Endothelial cell of umbilical vein (primary cell): ENCODE measurements at regions not wholly inside any gene's neighbourhood (a gene's known extent, or its start where the extent isn't known, plus 50 kb on each side); places are given as distances from the start of the nearest gene placed in this dataset.

Source experiments
- BruUV-seq: library from RNA; stranded (reverse); fragments of 400-500 nt; replicated peaks from 2 replicates; lab custom pipeline; 2021; lab: Mats Ljungman, UMichigan
- CTCF ChIA-PET: fragments of 300-600, 350-600 bp; sonication (Branson Sonifier 250); formaldehyde crosslinking; loops from one replicate; lab custom pipeline; 2021; ENCODE audit warnings: antibody characterized with exemption, inconsistent platforms; lab: Charles Lee
- POLR2A ChIA-PET: fragments of 300-600, 350-600 bp; sonication (Branson Sonifier 250); formaldehyde crosslinking; loops from one replicate; lab custom pipeline; 2021; ENCODE audit warnings: antibody characterized with exemption, inconsistent platforms; lab: Charles Lee
- DNase-seq: peaks from one replicate; pipeline ENCODE4 v3.0.0-alpha.2; 2011; ENCODE audit warnings: low read depth, low spot score
- FAIRE-seq: peaks from 2 replicates; lab custom pipeline; 2011; peaks lifted over from hg19 to GRCh38; lab: Jason Lieb, UNC
- H2AFZ ChIP-seq: 2 replicates; pipeline ENCODE4 v1.6.0; 2012; ENCODE audit warnings: low read depth, low read length, control low read depth, inconsistent platforms
- H3K27ac ChIP-seq: 2 replicates; pipeline ENCODE4 v1.5.1; 2011; ENCODE audit warnings: low read depth, mild to moderate bottlenecking, control low read depth, low read length, moderate library complexity; ENCODE audit not compliant: insufficient read depth
- H3K27me3 ChIP-seq, 2 experiments: 2 replicates each; pipeline versions ENCODE4 v1.6.0 to v1.6.1; 2011; ENCODE audit warnings: low read length in 2 of 2, mixed read lengths in 1 of 2; ENCODE audit not compliant: control insufficient read depth in 2 of 2, insufficient read depth in 2 of 2
- H3K36me3 ChIP-seq, 2 experiments: 2 replicates in 1 of 2; 3 replicates in 1 of 2; pipeline ENCODE4 v1.5.1; 2011; ENCODE audit warnings: low read length in 2 of 2, mild to moderate bottlenecking in 1 of 2, moderate library complexity in 1 of 2; ENCODE audit not compliant: control insufficient read depth in 2 of 2, insufficient read depth in 2 of 2; ENCODE audit errors: extremely low read depth in 1 of 2
- H3K4me1 ChIP-seq: 3 replicates; pipeline ENCODE4 v1.5.1; 2011; ENCODE audit warnings: mild to moderate bottlenecking, low read length; ENCODE audit not compliant: control insufficient read depth, insufficient read depth; ENCODE audit errors: extremely low read depth
- H3K4me2 ChIP-seq: 2 replicates; pipeline ENCODE4 v1.6.1; 2011; ENCODE audit warnings: low read length, control low read depth, mixed read lengths; ENCODE audit not compliant: insufficient read depth
- H3K4me3 ChIP-seq, 3 experiments: fragments of 200-600 bp in 1 of 3; sonication (generic), shearing (Covaris generic) in 1 of 3; replicated peaks in 1 of 3; 2 replicates each; pipeline ENCODE4 v1.5.1; 2011 to 2016; ENCODE audit warnings: control low read depth in 3 of 3, low read length in 3 of 3, mild to moderate bottlenecking in 2 of 3, inconsistent platforms in 1 of 3, low read depth in 1 of 3, moderate library complexity in 1 of 3; ENCODE audit not compliant: insufficient read depth in 1 of 3
- H3K79me2 ChIP-seq: 2 replicates; pipeline ENCODE4 v1.6.0; 2012; ENCODE audit warnings: low read length, inconsistent platforms; ENCODE audit not compliant: control insufficient read depth, insufficient read depth
- H3K9ac ChIP-seq: replicated peaks from 2 replicates; pipeline ENCODE3; 2011; ENCODE audit warnings: low read length, control low read depth; ENCODE audit not compliant: insufficient read depth; ENCODE audit errors: extremely low read depth
- H3K9me1 ChIP-seq: replicated peaks from 3 replicates; pipeline ENCODE4 v1.6.0; 2011; ENCODE audit warnings: mild to moderate bottlenecking, low read length; ENCODE audit not compliant: control insufficient read depth, insufficient read depth; ENCODE audit errors: extremely low read depth
- H3K9me3 ChIP-seq: replicated peaks from 2 replicates; pipeline ENCODE4 v1.5.1; 2012; ENCODE audit warnings: low read length, inconsistent platforms; ENCODE audit not compliant: control insufficient read depth, insufficient read depth
- H4K20me1 ChIP-seq: replicated peaks from 2 replicates; pipeline ENCODE3; 2011; ENCODE audit warnings: mild to moderate bottlenecking, low read length; ENCODE audit not compliant: control insufficient read depth, insufficient read depth; ENCODE audit errors: extremely low read depth
- EZH2 ChIP-seq: IDR thresholded peaks from 2 replicates; pipeline ENCODE4 v1.6.1; 2012; ENCODE audit warnings: borderline replicate concordance, low read depth, mild to moderate bottlenecking, moderate library complexity, low read length, inconsistent platforms; ENCODE audit not compliant: severe bottlenecking
- FOS ChIP-seq: IDR thresholded peaks from 2 replicates; pipeline ENCODE4 v1.6.1; 2011; ENCODE audit warnings: mild to moderate bottlenecking, low read length, moderate library complexity, borderline replicate concordance; ENCODE audit not compliant: insufficient read depth
- GATA2 ChIP-seq: IDR thresholded peaks from 2 replicates; pipeline ENCODE4 v1.7.0; 2011; ENCODE audit warnings: low read depth, mild to moderate bottlenecking, moderate library complexity, mixed read lengths, low read length; ENCODE audit not compliant: insufficient read length, insufficient read depth
- JUN ChIP-seq: IDR thresholded peaks from 2 replicates; pipeline ENCODE4 v1.6.1; 2011; ENCODE audit warnings: borderline replicate concordance, low read depth; ENCODE audit not compliant: insufficient read length, insufficient read depth
- MYC ChIP-seq: IDR thresholded peaks from one replicate; pipeline ENCODE4 v1.6.1; 2011; ENCODE audit warnings: mild to moderate bottlenecking, low read depth, low read length
- POLR2A ChIP-seq: IDR thresholded peaks from 2 replicates; pipeline ENCODE4 v1.6.1; 2012; ENCODE audit warnings: low read depth, mild to moderate bottlenecking, control low read depth, low read length
- POLR2AphosphoS5 ChIP-seq: IDR thresholded peaks from 2 replicates; pipeline ENCODE4 v1.6.1; 2012; ENCODE audit warnings: low read depth, mild to moderate bottlenecking, control low read depth, low read length, moderate library complexity; ENCODE audit not compliant: insufficient read depth
- dilution Hi-C: fragments of 300-500 bp; cut with MboI; formaldehyde crosslinking; loops from one replicate; pipeline ENCODE4 v1.15.0; 2019; ENCODE audit warnings: low sequenced_read_pairs; ENCODE audit not compliant: extremely low pct_ligation_motif_present
- intact Hi-C: fragments of 100-400 bp; cut with micrococcal nuclease; formaldehyde crosslinking; loops from one replicate; pipeline ENCODE4 v1.10.0; 2022
- TF ChIP-seq, protein P1 (sequence below), 2 donors: IDR thresholded peaks; 1 replicate in 1 of 2; 2 replicates in 1 of 2; pipeline ENCODE4 v1.5.1; 2011; ENCODE audit warnings: low read length in 2 of 2, mild to moderate bottlenecking in 2 of 2, moderate library complexity in 2 of 2, control low read depth in 1 of 2, inconsistent platforms in 1 of 2, low read depth in 1 of 2; ENCODE audit not compliant: insufficient read depth in 1 of 2; ENCODE audit errors: extremely low read depth in 1 of 2

- DNase-seq (no peak), FAIRE-seq (no peak)
- Histone ChIP-seq H3K79me2 (no peaks in the 10 kb centered on the region), H3K36me3 (no peaks in the 10 kb centered on the region), H3K9me3 (no peaks in the 10 kb centered on the region), H3K4me2 (no peak overlapping the region), H3K4me1 (no peaks in the 10 kb centered on the region), H3K27me3 (no peaks in the 10 kb centered on the region), H3K4me3 (no peak overlapping the region), H4K20me1 (no peaks in the 10 kb centered on the region), H2AFZ (no peak overlapping the region), H3K9me1 (no peaks in the 10 kb centered on the region), H3K27ac (no peak overlapping the region), H3K9ac (no peak overlapping the region)
- dilution Hi-C loops (no loop called here), intact Hi-C loops (no loop called here)
- POLR2A ChIA-PET = no interaction called here
- TF ChIP-seq, protein P1, sequence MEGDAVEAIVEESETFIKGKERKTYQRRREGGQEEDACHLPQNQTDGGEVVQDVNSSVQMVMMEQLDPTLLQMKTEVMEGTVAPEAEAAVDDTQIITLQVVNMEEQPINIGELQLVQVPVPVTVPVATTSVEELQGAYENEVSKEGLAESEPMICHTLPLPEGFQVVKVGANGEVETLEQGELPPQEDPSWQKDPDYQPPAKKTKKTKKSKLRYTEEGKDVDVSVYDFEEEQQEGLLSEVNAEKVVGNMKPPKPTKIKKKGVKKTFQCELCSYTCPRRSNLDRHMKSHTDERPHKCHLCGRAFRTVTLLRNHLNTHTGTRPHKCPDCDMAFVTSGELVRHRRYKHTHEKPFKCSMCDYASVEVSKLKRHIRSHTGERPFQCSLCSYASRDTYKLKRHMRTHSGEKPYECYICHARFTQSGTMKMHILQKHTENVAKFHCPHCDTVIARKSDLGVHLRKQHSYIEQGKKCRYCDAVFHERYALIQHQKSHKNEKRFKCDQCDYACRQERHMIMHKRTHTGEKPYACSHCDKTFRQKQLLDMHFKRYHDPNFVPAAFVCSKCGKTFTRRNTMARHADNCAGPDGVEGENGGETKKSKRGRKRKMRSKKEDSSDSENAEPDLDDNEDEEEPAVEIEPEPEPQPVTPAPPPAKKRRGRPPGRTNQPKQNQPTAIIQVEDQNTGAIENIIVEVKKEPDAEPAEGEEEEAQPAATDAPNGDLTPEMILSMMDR (IDR thresholded peaks at IDR 0.05; ENCODE audit: extremely low read depth in 1 of 2, insufficient read depth in 1 of 2, low read depth in 1 of 2, low read length in 2 of 2) = no peak
- no peak for TF ChIP-seq MYC
- TF ChIP-seq FOS = no peak
- no peak for TF ChIP-seq JUN
- no peak for TF ChIP-seq GATA2
- no peak for TF ChIP-seq POLR2A
- no peak for TF ChIP-seq POLR2AphosphoS5
- no peak for TF ChIP-seq EZH2
- BruUV-seq = no TSS peak
- CTCF ChIA-PET = no interaction called here
These were observed 318.6 kb upstream of the B3GAT1 start for GRCh38 chr11:134730561-134731212.
